HFF-Myc (cell line): ENCODE measurements at regions not wholly inside any gene's neighbourhood (a gene's known extent, or its start where the extent isn't known, plus 50 kb on each side); places are given as distances from the start of the nearest gene placed in this dataset.

Experiments used
- DNase-seq: peaks from one replicate; pipeline ENCODE4 v3.0.0-alpha.2; 2011; ENCODE audit warnings: low read depth; ENCODE audit errors: extremely low read depth
- H3K4me3 ChIP-seq: replicated peaks from 2 replicates; pipeline ENCODE4 v1.5.1; 2011; ENCODE audit warnings: low read depth, mild to moderate bottlenecking, control low read depth, low read length
- CTCF ChIP-seq: IDR thresholded peaks from 2 replicates; pipeline ENCODE4 v1.5.1; 2012; ENCODE audit warnings: mild to moderate bottlenecking, low read depth, low read length, control low read depth; ENCODE audit errors: missing control alignments

GRCh38 chr22:44604991-44605390, 97.0 kb upstream of the PRR5 start:
- H3K4me3 ChIP-seq: no peak overlapping the region
- DNase-seq: no peak
- no peak for TF ChIP-seq CTCF

- H3K4me3 ChIP-seq: no peak overlapping the region
- no peak for TF ChIP-seq CTCF
- no peak for DNase-seq
Observed at GRCh38 chr22:44604455-44604854, 97.5 kb upstream of the PRR5 start.

GRCh38 chr22:44603767-44604166, 98.2 kb upstream of the PRR5 start:
- TF ChIP-seq CTCF: no peak
- DNase-seq: no peak
- H3K4me3 ChIP-seq: no peak overlapping the region

- no peak for DNase-seq
- H3K4me3 ChIP-seq: no peak overlapping the region
- TF ChIP-seq CTCF: no peak
Observed at GRCh38 chr22:44601725-44602124, 100.3 kb upstream of the PRR5 start.

GRCh38 chr22:44601189-44601588, 100.8 kb upstream of the PRR5 start:
- H3K4me3 ChIP-seq: no peak overlapping the region
- no peak for DNase-seq
- TF ChIP-seq CTCF: no peak

- H3K4me3 ChIP-seq: no peak overlapping the region
- DNase-seq: no peak
- TF ChIP-seq CTCF: no peak
Observed at GRCh38 chr22:44600207-44600785, 101.7 kb upstream of the PRR5 start.

- no peak for TF ChIP-seq CTCF
- H3K4me3 ChIP-seq: no peak overlapping the region
- no peak for DNase-seq
Observed at GRCh38 chr22:44599500-44600140, 101.6 kb upstream of the RTL6 start.
